GM18502 (cell line): ENCODE measurements at regions not wholly inside any gene's neighbourhood (a gene's known extent, or its start where the extent isn't known, plus 50 kb on each side); places are given as distances from the start of the nearest gene placed in this dataset.

Experiments
- ATAC-seq: cut with Tn5 transposase; IDR thresholded peaks from one replicate; pipeline ENCODE4 v1.9.1; 2021; ENCODE audit warnings: mild to moderate bottlenecking; ENCODE audit not compliant: unreplicated experiment, poor library complexity

DNA sequence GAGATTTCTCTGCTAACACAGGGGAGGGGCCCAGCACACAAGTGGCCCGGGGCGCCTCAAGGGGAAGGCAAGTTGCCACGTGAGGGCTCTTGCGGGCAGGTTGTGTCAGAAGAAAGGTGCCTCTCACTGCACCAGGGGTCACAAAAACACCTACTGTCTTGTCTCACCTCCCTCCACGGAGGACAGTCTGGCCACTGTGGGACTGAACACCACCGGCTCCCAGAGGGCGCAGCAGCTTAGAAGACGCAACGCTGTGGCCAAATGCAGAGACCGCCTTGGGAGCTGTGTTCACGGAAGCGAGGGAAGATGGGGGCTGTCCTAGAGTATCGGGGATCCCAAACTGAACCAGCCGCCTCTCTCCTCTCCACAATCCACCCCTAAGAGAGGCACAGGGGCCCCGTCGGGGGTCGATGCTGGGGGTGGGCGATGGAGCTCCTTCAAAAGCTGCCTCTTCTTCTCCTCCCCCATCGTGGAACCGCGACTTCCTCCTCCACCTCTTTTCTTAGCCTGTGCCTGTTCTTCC, 177.5 kb downstream of the FOXO1 start:
- ATAC-seq = no peak

DNA sequence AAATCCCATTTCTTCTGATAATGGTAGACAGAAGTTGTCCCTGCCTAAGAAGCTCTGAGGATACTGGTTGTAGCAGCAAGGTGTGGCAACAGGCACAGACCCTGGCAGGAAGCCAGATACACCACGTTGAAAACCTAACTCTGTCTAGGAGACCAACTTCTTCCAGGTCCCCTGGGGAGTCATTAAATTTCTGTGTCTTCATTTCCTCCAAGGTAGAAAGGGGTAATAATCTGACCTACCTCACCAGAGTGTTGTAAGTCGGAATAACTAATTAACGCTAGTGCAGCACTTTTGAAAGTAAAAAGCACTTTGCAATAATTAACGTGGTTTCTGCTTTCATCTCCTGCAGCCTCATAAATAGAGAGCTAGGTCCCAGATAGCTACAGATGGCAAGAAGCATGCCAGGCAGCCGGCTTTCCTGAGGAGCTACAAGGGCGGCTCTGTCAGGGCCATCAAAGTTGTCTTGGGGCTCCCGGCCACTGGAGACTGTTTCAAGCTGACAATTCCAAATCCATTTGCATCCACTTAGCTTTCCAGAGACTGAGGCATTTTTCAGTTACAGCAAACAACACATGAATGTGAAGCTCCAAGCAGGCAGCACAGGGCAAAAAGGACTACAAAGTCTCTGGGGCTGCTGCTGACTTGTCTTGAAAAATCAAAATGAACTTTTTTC, 176.2 kb downstream of the FOXO1 start:
- no peak for ATAC-seq

DNA sequence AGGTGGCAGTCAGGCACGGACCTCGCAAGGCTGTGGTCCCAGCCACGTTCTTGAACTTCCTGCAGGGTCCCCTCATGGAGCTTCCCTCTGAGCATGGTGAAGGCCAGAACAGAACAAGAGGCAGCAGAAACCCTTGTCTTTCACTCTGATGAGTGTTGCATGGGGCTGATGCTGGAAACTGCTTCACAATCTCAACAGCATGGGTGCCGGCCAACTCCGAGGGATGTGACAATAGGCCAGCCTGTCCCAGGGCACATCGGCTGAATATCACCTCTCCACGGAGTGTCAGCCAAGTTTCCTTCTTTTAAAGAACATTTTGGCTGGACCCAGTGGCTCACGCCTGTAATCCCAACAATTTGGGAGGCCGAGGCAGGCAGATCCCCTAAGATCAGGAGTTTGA, 173.9 kb downstream of the FOXO1 start:
- no peak for ATAC-seq

DNA sequence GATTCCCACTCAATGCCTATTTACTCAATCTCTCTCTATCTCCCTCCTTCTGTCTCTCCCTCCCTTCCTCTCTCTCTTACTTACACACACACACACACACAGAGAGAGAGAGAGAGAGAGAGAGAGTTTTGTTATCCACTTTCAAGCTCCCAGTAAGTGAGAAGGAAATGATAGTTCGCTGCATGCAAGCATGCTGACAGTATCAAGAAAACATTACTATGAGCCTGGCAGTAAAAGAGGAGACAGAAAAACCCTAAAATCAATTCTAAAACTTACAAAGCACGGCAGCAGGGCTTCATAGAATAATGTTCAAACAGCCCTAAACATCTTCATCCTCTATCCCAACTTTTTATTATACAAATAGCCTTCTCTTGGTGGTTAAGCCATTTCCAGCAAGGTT, 171.9 kb downstream of the FOXO1 start:
- ATAC-seq = no peak

DNA sequence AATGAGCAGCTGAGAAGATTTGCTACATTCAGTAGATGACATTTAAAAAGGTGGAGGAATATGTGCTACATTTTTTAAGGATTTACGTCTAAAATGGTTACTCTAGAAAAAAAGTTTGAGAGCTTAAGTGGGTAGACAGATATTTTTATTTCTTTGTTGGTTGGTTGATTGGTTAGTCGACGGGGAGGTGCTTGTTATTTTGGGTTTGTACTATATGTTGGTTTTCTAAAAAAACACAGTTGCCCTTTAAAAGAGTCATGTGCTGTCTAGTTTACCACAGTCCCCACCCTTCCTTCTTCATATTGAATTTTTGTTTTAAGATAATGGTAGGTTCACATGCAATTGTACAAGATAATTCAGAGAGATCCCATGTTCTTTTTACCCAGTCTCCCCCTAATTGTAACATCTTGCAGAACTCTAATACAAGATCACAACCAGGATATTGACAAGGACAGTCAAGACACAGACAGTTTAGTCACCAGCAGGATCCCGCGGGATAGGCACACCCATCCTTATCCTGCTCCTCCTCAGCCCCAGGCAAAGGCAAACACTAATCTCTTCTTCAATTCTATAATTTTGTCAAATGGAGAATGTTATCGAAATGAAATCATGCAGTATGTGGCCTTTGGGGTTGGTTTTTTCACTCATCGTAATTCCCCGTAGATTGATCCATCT, 171.4 kb downstream of the FOXO1 start:
- no peak for ATAC-seq

DNA sequence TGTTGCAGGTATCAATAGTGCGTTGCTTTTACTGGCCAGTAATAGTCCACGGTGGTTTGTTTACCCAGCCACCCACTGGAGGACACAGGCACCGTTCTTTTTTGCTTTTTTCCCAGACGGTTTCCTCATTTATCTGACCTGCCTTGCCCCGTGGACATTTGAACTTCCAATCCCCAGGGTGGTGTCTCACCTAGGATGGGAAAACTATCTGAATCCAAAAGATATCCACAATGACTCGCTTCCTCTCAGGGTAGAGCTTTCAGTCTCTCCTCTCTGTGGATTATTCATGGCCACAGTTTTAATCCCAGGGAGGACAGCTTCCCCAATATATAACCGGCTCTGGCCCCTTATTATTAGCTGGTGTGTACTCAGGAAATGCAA, 170.8 kb downstream of the FOXO1 start:
- no peak for ATAC-seq

DNA sequence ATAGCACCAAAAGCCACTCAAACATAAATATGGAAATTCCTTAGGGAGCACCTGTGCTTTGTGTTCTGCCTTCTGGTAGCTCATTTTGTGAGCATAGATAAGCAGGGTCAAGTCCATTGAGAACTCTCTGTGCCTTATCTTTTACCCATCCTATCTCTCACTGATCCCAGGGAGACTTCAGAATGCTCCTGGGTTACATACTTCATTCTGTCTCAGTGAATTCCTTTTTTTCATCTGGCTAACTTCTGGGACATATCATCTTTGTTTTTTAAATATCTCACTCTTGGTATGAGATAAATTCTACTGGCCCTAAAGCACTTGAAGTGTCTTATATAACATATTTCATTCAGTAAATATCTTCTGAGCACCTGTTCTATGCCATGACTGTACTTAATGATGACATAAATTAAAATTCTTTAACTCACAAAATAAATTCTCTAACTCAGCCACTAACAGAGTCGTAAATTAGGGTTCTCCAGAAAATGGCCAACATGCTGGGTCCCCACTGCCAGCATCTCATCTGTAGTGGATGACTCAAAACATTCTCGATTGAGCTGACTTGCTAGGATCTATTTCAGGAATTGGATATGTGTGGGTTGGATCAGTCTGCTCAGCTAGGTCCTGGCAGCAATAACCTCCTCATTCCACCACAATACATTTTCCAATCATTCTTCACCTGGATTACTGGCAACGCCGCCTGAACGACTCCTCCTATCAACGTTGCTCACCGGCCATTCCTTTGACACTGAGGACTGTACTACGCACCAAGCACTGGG, 170.2 kb downstream of the FOXO1 start:
- no peak for ATAC-seq

DNA sequence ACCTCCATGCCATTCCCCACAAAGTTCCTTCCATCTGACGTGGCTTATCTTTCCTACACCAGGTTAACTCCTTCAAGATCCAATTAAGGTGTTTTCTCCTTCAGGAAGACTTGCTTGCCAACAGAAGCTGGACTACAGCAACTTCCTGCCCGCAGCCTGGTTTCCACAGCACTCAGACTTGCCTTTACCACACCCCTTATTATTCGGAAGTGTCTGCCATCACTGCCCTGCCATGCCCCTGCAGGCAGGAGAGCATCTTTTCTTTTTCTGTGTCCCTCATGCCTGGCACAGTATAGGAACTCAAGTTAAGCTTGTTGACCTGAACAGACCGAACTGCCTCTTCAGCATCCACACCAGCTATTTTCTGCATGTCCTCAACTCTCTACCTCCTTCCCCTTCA, 168.0 kb downstream of the FOXO1 start:
- ATAC-seq = no peak

DNA sequence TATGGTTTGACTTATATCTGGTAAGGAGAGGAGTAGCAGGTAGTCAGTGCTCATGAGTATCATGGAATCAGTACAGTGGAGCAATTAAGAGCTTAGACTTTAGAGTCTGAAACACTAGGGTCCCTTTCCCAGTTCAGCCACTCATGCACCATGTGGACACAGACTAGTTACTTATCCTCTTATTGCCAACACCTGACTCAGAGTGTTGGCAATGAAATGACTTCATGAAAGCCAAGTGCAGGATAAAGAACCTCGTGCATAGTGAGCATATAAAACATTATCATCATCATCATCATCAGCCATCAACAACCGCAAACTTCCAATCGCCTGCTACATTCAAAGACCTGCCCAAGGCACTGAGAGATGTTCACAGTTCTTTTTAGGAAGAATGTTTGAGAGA, 164.2 kb downstream of the FOXO1 start:
- no peak for ATAC-seq

DNA sequence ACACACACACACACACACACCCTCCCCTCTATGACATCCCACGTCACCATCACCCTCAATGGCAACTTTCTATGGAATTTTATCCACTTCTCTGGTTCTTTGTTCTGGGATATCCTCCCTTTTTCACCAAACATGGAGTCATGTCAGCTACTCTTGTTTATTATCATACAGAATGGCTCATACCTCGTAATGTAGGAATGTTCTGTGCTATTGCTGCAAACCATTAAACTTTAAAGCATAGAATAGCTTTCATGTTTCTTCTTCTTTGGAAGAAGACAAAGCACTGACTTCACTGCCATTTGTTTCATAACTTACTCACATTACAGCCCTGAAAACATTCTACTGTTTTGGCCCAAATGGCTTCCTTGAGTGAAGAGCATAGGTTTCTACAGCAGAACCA, 163.4 kb downstream of the FOXO1 start:
- no peak for ATAC-seq

DNA sequence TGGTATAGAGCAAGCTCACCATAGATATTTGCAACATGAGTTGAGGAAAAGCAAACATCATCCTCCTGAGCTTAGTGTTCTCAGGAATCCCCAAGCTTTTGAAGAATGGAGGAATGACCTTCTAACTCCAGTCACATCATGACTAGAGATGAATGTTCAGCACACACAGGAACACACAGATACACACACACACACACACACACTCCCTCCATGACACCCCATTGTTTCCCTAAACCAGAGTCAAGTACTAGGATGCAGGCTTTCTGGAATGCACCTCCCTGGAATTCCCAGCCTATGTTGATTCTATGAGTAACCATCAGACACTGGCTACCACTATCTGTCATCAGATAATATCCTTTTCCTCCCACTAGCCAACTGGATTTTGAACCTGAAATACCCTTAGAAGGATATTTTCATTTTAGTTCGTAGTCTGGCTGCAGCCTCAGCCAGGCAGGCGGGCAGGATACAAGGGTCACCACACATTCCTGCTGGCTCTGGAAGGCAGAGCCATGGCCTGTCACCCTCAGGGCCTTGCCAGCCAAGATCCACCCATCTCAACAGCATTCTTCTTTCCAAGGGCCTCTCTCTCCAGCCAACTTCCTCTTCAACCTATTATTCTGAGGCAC, 162.4 kb downstream of the FOXO1 start:
- ATAC-seq = no peak

DNA sequence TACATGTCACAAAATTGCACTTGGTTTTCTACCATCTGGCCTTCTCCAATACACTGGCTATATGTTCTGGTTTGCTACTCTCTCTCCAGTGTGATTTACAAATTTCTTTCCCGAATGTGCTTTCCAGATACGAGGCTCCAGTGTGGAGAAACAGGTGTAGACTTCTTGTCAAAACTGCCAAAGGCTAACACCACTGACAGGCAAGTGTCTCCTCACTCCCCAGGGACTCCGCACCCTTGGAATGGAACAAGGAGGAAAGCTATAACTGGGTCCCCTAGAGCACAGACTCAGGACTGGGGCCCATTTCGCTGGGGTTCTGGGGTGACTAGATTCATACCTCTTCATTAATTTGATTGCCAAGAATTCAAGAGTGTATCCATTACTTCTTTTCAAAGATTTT, 161.8 kb downstream of the FOXO1 start:
- ATAC-seq = no peak

DNA sequence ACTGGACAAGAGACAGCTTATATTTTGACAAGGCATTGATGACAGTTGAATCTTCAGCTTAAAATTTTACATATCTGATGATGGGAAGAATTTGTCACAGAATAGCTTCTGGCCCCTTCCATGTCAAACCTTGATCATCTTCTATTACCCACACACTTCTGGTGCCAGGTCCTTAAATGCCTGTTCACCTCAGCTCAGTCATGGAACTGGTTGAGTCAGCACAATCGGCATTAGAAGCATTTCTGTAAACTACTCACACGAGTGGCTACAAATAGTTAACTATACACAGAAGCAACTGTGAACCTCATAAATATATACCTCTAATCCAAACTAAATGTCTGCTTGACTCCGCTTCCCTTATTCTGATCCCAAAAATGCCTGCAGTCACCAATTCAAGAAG, 161.2 kb downstream of the FOXO1 start:
- no peak for ATAC-seq
